ENCODE measurements at regions not wholly inside any gene's neighbourhood (a gene's known extent, or its start where the extent isn't known, plus 50 kb on each side); places are given as distances from the start of the nearest gene placed in this dataset.

DNA sequence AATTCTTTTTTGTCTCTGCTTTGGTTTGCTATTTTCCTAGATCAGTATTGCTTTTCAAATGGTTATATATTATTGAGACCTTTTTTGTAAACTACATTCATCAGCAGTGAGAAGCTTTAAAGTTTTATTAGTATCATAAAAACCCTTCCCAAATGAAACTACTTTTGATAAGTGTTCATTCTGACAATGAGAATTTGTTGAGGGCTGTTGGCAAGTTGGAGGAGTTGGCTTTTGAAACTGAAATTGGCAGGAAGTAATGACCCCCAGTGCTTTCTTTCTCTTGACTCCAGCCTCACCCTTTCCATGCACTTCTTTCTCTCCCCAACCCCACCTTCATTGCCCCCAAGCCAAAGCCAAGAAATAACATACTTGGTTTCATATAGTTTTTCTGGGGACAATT, 113.8 kb downstream of the ZIC5 start:
- Histone ChIP-seq H3K36me3 (ENCODE audit: insufficient read depth, low read length) (no peaks in the 10 kb centered on the region), H3F3A (ENCODE audit: low read depth) (no peaks in the 10 kb centered on the region), H3K4me2 (ENCODE audit: low read depth, low read length, poor library complexity, severe bottlenecking) (no peak overlapping the region), H3K4me1 (ENCODE audit: insufficient read depth, low read length, poor library complexity, severe bottlenecking) (peaks cover 8% of the 10 kb centered on the region), H3K9me2 (replicated peaks; ENCODE audit: low read depth, low read length) (no peaks in the 10 kb centered on the region), H3K9me3 (ENCODE audit: insufficient read depth, low read depth, low read length) (no peaks in the 10 kb centered on the region), H3K27me3 (ENCODE audit: insufficient read depth, low read length, poor library complexity, severe bottlenecking) (peaks cover 50% of the 10 kb centered on the region), H3K9ac (ENCODE audit: low read depth, low read length, poor library complexity, severe bottlenecking) (no peak overlapping the region), H4K20me1 (ENCODE audit: insufficient read depth, low read length, poor library complexity, severe bottlenecking) (no peaks in the 10 kb centered on the region), H2AFZ (ENCODE audit: low read length) (no peak overlapping the region), H3K79me2 (ENCODE audit: insufficient read depth, low read length) (no peaks in the 10 kb centered on the region), H3K4me3 (ENCODE audit: low read length, poor library complexity, severe bottlenecking) (no peak overlapping the region)
- TF ChIP-seq EZH2phosphoT487 (IDR thresholded peaks at IDR 0.05; ENCODE audit: borderline replicate concordance) (no peak), CTCF (conservative IDR thresholded peaks at IDR 0.05; ENCODE audit: low read length) (no peak)

DNA sequence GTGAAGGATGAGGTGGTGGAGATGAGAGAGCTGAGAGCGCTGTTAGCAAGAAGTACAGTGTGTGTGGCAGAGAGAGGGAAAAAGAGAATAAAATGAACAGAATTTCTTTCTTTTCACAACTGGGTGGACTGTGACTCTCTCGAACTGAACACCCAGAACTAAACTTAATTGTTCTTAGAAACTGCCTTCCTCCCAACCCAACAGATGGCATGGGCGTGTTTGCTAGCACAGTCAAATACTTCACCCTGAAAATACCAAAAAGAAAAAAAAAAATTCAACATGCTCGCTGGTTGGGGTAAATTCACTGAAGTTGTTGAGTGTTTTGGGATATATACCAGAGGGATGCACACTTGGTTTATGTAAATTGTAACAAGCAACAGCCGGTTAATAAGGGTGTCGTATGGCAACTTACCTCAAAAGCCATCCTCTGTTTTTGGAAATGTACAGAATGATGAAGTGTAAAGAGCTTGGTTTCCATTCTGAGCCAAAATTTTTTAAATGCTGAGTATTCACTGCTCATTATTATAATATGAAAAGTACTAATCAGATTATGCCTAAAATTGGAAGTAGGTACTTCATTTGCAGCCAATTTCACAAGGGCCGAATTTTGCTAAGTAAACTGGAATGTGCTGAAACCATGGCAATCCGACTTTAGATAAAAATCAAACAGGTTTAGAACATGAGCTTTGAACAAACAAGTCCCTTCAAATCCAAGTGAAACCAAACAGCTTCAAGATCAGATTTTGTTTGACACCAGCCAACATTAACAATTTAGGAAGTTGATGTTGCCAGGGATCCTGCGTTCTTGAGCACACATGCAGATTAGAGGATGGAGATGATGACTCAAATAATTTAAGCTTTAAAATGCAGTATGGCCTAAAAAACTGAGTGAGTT, 115.8 kb downstream of the ZIC5 start:
- H3K27me3 ChIP-seq (ENCODE audit: insufficient read depth, low read length, poor library complexity, severe bottlenecking) = peaks cover 39% of the 10 kb centered on the region
- no peaks in the 10 kb centered on the region for H3K9me2 ChIP-seq (replicated peaks; ENCODE audit: low read depth, low read length)
- H3K4me2 ChIP-seq (ENCODE audit: low read depth, low read length, poor library complexity, severe bottlenecking) = no peak overlapping the region
- H3K9ac ChIP-seq (ENCODE audit: low read depth, low read length, poor library complexity, severe bottlenecking) = no peak overlapping the region
- H3K4me3 ChIP-seq (ENCODE audit: low read length, poor library complexity, severe bottlenecking) = no peak overlapping the region
- no peaks in the 10 kb centered on the region for H3K79me2 ChIP-seq (ENCODE audit: insufficient read depth, low read length)
- H4K20me1 ChIP-seq (ENCODE audit: insufficient read depth, low read length, poor library complexity, severe bottlenecking) = no peaks in the 10 kb centered on the region
- H2AFZ ChIP-seq (ENCODE audit: low read length) = no peak overlapping the region
- H3F3A ChIP-seq (ENCODE audit: low read depth) = no peaks in the 10 kb centered on the region
- H3K9me3 ChIP-seq (ENCODE audit: insufficient read depth, low read depth, low read length) = no peaks in the 10 kb centered on the region
- no peaks in the 10 kb centered on the region for H3K36me3 ChIP-seq (ENCODE audit: insufficient read depth, low read length)
- no peak for TF ChIP-seq EZH2phosphoT487 (IDR thresholded peaks at IDR 0.05; ENCODE audit: borderline replicate concordance)
- TF ChIP-seq CTCF (conservative IDR thresholded peaks at IDR 0.05; ENCODE audit: low read length) = no peak
- peaks cover 8% of the 10 kb centered on the region for H3K4me1 ChIP-seq (ENCODE audit: insufficient read depth, low read length, poor library complexity, severe bottlenecking)

GRCh38 chr13:99854366-99854765, 117.2 kb downstream of the ZIC5 start:
- Histone ChIP-seq H3K79me2 (ENCODE audit: insufficient read depth, low read length) (no peaks in the 10 kb centered on the region), H3K9ac (ENCODE audit: low read depth, low read length, poor library complexity, severe bottlenecking) (no peak overlapping the region), H3K4me3 (ENCODE audit: low read length, poor library complexity, severe bottlenecking) (no peak overlapping the region), H3K9me3 (ENCODE audit: insufficient read depth, low read depth, low read length) (no peaks in the 10 kb centered on the region), H4K20me1 (ENCODE audit: insufficient read depth, low read length, poor library complexity, severe bottlenecking) (no peaks in the 10 kb centered on the region), H3F3A (ENCODE audit: low read depth) (no peaks in the 10 kb centered on the region), H3K36me3 (ENCODE audit: insufficient read depth, low read length) (no peaks in the 10 kb centered on the region), H3K27me3 (ENCODE audit: insufficient read depth, low read length, poor library complexity, severe bottlenecking) (peaks cover 33% of the 10 kb centered on the region), H3K4me2 (ENCODE audit: low read depth, low read length, poor library complexity, severe bottlenecking) (no peak overlapping the region), H2AFZ (ENCODE audit: low read length) (no peak overlapping the region), H3K4me1 (ENCODE audit: insufficient read depth, low read length, poor library complexity, severe bottlenecking) (no peaks in the 10 kb centered on the region), H3K9me2 (replicated peaks; ENCODE audit: low read depth, low read length) (no peaks in the 10 kb centered on the region)
- TF ChIP-seq EZH2phosphoT487 (IDR thresholded peaks at IDR 0.05; ENCODE audit: borderline replicate concordance) (no peak), CTCF (conservative IDR thresholded peaks at IDR 0.05; ENCODE audit: low read length) (no peak)

Measured in Loucy (cell line).